HG03103 (cell line): ENCODE measurements at regions not wholly inside any gene's neighbourhood (a gene's known extent, or its start where the extent isn't known, plus 50 kb on each side); places are given as distances from the start of the nearest gene placed in this dataset.
"Not testable (repeated sequence)": the region's sequence is repeated elsewhere in the genome, so short reads cannot be mapped to it uniquely, and the experiment has no call there.

Experiments used
- ATAC-seq: cut with Tn5 transposase; IDR thresholded peaks from one replicate; pipeline ENCODE4 v1.9.1; 2021; ENCODE audit warnings: low read depth; ENCODE audit not compliant: unreplicated experiment

DNA sequence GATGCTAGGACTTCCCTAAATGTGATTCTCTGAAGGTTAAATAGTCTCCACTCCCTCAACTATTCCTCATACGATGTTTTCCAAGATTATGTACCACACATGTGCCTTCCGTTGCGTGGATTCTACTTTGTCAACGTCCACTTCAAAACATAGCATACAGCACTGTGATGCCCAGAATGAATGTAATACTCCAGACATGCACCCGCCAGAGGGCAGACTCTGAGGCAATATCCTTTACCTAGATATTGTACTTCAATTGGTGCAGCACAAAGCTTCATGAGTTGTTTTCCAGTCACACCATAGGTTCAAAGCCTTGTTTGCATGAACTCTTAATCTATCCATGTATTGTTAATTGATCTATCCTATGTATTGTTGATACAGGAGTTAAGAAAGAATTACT lies 201.0 kb upstream of the NABP1 start:
- no peak for ATAC-seq

DNA sequence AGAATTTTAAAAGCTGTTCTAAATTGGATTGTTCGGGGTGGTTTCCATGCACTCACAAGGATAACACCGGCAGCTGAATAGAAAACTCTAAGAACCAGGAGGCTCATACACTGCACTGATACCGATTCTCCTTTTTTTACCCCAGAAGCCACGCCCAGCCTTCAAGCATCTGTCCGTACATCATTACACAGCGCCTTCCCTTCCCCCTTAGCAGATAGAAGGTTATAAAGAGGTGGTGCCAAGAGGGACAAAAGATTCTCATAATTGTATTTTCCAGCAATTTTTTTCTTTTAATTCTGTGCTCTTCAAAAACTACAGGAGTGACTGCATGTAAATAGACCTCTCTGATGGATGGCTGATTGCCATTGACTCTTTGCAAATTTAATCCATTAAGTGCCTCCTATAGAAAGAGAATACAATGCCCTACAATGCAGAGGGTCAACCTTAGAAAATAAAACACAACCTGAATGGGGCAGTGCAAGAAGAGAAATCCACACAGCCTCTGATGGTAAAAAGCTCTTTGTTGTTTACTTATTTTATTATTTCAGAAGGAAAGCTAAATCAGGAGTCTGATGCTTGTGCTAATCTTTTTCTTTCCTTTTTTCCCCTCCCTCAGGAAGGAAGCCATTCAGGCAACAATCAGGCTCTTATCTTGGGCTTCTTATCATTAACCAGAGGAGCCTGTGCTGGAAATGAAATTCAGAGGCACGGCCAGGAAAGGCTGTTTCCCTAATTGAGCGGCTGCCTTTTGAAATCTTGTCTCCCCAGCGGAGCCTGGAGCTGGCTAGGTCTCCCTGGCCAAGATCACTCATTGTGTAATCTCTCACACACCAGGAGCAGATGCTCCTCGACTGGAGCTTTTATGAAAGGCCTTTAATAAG lies 198.9 kb upstream of the NABP1 start:
- ATAC-seq: no peak

DNA sequence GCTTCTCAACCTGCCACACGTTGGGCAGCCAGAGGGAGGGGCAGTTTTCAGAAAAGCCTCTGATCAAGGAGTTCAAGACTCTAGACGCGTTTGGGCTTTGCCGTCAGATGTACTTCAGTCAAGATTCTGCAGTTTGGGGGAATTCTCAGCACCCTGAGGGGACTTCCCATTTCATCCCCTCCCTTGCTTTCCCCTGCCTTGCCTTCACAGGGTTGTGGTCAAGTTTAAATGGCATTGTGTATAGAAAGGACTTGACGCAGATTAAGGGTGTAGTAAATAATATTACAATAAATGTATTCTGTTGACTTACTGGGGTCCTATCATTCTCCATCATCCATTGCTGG lies 198.3 kb upstream of the NABP1 start:
- ATAC-seq: no peak

DNA sequence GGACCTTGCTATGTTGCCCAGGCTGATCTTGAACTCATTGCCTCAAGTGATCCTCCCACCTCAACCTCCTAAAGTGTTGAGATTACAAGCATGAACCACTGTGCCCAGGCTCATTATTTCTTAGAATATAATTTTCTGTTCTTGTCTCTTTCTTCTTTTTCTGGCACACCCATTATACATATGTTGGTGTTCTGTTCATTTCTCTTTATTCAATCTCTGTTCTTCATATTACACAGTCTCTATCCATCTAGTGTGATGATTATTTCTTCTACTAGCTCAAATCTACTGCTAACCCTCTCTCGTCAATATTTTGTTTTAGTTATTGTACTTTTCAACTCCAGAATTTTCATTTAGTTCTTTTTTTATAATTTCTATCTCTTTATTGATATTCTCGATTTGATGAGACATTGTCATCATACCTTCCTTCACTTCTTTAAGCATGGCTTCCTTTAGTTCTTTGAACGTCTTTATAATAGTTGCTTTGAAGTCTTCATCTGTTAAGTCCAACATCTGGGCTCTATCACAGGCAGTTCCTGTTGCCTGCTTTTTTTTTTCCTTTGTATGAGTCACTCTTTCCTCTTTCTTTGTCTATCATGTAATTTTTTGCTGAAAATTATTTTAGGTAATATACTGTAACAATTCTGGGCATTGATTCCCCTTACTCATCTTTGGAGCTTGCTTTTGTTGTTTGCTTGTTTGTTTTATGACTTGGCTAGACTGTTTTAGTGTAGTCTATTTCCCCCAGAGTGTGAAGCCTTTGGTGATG lies 196.4 kb upstream of the NABP1 start:
- no peak for ATAC-seq

DNA sequence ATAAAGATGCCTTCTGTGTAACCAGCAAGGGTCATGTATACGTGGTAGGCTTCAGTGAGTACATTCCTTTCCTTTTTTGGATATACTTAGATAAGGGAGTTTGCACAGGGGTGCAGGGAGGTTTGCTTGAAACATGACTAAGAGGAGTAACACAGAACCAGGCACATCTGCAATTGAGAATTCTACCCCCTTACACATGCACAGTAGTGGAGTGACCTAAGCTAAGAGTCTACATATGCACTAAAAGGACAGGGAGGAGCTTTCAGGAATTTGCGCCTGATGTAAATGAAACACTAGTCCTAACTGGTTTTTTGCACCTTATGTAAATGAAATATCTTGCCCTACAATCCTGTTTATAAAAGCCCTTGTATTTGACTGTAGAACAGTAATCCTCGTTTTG lies 194.8 kb upstream of the NABP1 start:
- no peak for ATAC-seq

DNA sequence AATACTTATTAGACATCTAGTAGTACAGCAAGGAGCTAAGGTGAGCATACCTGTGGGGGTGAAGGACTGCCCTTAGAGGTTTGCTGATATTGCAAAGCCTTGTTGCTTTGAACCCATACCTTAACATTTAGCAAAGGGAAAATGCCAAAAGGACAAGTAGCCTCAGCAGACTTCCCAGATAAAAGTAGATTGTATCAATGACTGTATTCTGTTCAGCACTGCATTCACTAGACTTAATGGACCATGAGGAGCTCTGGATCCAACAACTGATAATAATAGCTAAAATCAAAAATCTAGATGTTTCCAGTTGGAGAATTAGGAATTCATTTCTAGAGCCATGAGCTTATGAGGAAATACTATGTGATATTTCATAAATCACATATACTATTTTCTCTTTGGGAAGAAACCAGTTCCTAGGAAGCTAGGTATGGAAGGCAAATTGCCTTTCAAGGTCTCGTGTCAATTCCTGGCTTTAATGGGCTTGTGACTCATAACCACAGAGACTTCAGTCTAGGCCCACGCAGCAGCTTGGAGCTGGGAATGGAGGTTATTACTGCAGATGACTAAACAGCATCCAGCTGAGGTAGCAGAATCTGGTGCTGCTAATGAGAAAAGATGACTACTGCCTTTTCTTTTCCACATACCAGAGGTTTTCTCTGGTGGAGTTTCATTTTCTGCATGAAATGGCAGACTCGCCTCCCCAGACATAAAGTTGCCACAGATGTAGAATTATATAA lies 191.2 kb upstream of the NABP1 start:
- no peak for ATAC-seq

DNA sequence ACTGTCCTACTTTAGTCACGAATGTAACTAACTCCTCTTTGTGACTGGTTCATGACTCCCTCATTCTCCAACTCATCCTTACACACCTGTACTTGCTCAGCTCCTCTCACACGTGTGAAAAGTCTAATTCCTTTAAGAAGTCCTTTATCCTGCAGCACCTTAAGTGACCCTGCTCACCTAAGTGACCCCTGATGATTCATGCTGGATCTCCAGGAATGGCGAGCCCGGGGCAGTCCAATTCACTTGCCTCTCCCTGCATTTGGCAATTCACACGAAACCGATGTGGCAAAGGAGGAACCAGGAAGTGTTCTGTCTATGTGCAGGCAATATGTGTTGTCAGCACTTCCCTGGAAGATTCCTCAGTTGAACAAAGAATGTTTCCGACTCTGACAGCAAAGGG lies 189.8 kb upstream of the NABP1 start:
- ATAC-seq: no peak

DNA sequence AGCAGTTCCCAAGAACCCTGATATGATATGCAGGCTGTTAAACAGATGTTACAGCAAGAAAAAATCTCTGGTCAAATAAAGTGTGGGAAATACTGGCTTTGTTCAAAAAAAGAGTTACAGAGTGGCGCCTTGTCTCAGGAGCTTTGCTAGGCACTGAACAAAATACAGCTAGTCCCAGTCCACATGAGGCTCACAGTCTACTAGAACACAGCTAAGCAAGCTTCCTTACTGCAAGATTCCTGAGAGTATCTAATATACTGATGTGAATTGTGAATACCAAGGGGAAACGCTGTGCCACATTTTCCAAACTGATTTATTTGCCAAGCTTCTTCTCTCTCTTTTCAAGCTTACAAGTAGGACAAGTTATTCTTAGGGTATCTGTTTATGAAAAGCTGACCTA lies 188.8 kb upstream of the NABP1 start:
- no peak for ATAC-seq

DNA sequence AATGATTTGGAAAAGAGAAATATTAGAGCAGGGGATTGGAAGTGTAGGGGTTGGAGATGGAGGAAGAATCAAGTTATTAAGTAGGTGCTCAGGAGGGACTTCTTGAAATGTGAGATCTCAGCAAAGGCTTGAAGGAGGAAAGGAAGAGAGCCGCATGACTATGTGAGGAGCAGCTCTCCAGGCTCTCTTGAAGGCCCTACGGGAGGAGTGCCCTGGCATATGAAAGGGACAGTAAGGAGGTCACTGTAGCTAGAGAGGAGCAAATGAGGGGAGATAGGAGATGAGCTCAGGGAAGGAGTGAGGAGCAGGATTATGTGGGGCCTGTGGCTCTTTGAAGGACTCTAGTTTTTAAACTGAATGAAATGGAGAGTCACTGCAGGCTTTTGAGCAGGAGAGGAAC lies 181.1 kb upstream of the NABP1 start:
- no peak for ATAC-seq

DNA sequence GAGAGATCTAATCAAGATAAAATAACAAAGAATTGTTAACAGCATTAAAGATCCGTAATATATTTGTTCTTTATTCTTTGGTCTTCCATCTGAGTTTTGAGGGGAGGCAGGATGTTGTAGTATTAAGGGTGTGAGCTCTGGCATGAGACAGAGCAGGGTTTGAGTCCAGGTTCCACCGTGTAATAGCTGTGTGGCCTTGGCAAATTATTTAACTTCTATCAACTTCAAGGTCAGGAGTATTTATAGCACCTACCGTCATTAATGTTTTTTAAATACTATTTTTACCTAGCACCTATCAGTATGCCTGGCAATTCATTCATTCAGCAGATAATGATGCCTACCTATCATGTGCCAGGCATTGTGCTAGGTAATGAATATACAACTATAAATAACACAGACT lies 180.1 kb upstream of the NABP1 start:
- ATAC-seq: no peak

DNA sequence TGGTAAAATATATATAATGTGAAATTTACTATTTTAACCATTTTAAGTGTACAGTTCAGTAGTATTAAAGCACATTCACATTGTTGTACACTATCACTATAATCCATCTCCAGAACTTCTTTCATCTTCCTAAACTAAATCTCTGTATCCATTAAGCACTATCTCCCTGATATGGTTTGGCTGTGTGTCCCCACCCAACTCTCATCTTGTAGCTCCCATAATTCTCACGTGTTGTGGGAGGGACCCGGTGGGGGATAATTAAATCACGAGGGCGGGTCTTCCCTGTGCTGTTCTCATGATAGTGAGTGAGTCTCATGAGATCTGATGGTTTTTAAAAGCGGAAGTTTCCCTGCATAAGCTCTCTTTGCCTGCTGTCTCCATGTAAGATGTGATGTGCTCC lies 178.9 kb upstream of the NABP1 start:
- ATAC-seq: no peak

DNA sequence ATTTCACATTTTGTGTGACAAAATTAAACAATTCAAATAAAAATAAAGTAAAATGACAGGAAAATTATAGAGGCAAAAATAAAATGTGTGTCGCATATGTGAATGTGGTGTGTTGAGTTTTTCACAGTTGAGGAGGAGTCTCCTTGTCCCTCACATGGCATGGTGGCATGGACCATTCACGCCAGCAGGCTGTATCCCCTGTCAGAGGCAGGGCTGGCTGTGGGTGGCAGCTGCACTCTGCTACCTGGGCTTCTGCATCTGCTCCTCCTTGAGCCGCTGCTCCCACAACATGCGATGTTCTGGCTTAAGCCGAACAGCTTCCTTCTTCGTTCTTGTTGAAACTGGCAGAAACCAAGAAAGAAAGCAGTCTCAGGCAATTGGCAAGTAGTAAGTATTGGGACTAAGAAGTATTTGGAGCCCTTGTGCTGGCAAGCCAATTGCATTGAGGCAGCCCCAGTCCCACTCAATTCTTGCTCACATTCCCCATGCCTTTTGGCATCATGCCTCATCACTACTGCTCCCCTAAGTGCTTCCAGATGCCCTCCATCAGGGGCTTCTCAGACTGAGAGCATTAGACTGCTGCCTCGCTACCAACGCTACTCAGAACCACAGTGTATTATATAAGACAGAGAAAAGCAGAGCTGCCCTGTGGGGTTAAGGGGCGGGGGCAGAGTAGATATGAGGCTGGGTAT lies 177.9 kb upstream of the NABP1 start:
- no peak for ATAC-seq

DNA sequence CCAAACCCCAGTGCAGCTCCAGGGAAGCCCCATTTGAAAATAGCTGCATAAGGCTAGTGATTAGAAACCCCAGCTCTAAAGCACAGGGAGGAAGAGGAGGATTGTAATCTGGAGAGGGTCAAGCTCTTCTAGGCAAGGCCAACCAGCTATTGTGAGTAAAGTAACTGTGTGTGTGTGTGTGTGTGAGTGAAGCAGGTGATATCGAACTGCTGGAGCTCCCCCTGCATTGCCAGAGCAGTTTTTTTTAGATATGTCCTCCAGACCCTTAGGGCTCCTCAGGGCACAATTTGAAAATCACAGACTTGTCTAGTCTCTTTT lies 177.4 kb upstream of the NABP1 start:
- ATAC-seq: no peak

DNA sequence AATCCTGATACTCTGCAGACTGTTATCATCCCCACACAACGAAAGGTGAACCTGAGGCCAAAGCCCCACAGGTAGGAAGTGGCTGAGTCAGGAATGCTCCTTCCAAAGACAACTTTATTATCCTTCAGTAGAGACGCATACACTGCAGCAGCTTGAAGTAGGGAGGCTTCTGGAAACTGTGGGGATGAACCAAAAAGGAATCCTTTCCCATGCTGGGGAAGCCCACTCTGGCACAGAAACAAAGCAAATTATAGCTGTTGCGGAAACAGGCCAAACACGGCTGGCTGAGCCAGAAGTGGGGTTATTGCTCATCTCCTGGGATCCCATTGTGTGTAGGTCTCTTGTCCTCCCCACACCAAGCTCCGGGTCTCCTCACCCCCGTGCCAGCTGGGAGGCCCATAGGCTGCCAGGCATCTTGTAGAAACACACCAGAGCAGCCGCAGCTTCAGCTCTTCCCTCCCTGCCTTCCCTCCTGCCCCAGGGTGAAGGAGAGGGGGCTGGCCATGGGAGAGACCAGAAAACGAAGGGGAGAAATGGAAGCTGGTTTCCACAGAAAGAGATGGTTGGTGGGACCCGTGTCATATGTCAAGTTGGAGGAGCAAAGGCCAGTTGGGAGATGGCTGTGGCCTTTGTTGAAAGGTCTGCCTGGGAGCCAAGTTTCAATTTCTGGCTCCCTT lies 176.9 kb upstream of the NABP1 start:
- ATAC-seq: no peak

DNA sequence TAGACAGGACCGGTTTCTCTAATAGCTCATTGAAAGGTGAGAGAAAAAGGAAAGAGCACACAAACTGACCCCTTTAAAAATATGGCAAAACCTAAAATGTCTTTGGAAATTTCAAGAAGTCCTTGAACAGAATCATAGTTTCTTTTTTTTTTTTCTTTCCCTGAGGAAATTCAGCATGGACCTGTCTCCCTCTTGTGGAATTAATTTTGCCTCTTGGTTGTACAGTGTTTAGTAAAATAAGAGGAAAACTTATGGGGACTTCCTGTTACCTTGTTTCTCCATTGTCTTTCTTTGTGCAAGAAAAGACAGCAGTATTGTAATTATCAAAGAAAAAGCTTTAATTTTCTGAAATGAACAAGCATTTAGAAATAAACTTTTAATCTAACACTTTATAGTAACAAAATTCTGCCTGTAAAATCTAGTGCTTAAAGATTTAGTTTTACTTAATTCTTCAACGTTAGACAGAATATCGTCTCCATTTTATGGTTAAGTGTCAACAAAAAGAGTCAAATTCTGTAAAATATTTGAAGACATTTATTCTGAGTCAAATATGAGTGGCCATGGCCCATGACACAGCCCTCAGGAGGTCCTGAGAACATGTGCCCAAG lies 176.3 kb upstream of the NABP1 start:
- ATAC-seq: no peak

DNA sequence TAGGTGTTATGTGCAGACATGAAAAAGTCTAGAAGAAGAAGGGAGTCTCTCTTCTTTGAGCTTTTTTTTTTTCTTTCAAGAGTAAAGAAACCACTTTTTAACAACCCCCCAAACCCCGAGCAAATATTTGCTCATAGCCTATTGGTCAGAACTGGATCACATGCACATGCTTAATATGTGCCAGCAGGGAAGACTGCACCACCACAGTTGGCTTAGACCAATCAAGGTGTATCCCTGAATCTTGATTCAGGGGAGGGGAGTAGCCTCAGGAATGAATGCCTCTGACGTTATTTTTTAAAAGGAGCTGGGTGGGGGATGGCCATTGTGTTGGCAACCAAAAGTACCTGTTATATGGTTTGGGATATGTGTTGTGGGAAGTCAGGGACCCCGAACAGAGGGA lies 171.4 kb upstream of the NABP1 start:
- ATAC-seq: no peak

DNA sequence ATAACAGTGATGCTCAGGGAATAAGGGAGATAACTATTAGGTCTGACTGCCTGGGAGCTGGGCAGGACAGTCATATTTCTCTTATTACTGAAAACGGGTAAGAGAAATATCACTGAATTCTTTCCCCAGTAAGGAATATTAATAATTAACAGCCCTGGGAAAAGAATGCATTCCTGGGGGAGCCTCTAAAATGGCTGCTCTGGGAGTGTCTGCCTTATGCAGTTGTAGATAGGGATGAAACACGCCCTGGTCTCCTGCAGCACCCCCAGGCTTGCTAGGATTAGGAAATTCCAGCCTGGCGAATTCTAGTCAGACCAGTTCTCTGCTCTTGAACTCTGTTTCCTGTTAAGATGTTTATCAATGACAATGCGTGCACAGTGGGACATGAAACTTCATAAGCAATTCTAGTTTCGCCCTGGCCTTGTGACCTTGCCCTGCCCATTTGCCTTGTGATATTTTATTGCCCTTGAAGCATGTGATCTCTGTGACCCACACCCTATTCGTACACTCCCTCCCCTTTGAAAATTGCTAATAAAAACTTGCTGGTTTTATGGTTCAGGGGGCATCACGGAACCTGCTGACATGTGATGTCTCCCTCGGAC lies 170.6 kb upstream of the NABP1 start:
- ATAC-seq: not testable (repeated sequence)

DNA sequence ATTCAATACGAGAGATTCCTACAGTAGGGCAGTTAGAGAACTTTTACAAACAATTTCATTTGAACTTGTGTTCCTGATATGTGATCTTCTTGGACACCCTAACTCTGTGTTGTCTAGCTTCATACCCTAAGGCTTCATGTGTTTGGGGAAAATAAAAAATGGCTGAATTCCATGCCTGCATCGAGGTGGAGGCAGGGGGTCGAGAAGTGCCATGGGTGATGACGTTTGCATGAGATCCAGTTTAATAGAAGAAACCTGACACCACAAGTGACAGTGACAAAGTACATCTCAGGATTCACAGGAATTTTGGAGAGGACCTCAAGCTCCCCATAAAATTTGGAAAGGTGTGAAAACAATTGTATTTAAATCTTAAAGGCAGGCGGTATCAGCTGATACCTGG lies 169.2 kb upstream of the NABP1 start:
- no peak for ATAC-seq

DNA sequence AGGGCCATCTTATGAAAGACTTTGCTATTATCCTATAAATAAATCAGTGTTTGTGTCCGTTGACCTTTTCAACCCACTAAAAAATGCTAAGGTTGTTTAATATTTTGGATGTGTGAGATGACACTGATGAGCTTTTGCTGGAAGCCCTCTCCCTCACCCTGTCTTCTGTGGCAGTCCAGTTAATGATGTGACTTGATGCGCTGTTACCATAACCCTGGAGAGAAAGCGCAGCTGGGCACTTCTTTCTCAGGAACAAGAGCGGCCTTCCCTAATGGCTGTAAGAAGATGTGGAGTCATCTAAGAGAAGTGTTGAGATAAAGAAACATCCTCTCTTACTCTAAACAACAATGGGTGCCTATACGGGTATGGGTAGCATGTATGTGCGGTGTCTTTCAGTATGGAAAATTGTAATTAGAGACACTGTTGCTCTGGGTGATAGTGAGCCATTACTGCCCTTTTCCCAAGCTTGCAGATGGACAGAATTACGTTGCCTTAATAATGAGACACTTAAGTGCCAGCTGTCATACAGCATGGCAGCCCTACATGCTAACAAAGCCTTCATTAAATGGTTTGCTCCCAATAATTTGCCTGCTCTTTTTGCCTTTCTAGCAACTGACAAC lies 165.6 kb upstream of the NABP1 start:
- no peak for ATAC-seq
